Progenitor cell of endocrine pancreas (in vitro differentiated cells): ENCODE measurements at regions not wholly inside any gene's neighbourhood (a gene's known extent, or its start where the extent isn't known, plus 50 kb on each side); places are given as distances from the start of the nearest gene placed in this dataset.

Source experiments
- DNase-seq: peaks from one replicate; pipeline ENCODE4 v3.0.0; 2021; ENCODE audit warnings: low spot score; ENCODE audit not compliant: unreplicated experiment
- H3K27ac Mint-ChIP-seq: 2 replicates; pipeline ENCODE4 v1.8.0; 2021; ENCODE audit warnings: mild to moderate bottlenecking, moderate library complexity, mixed read lengths
- H3K27me3 Mint-ChIP-seq: 2 replicates; pipeline ENCODE4 v1.8.0; 2021; ENCODE audit warnings: mixed read lengths
- H3K36me3 Mint-ChIP-seq: 2 replicates; pipeline ENCODE4 v1.8.0; 2022; ENCODE audit warnings: mixed read lengths; ENCODE audit not compliant: insufficient read depth
- H3K4me1 Mint-ChIP-seq: 2 replicates; pipeline ENCODE4 v1.8.0; 2021; ENCODE audit warnings: low read depth, mixed read lengths
- H3K4me3 Mint-ChIP-seq: 2 replicates; pipeline ENCODE4 v1.8.0; 2021; ENCODE audit warnings: low read depth, mild to moderate bottlenecking, moderate library complexity, mixed read lengths
- H3K9me3 Mint-ChIP-seq: 2 replicates; pipeline ENCODE4 v1.8.0; 2021; ENCODE audit warnings: low read depth, mixed read lengths
- CTCF ChIP-seq: fragments of 200-600 bp; sonication (generic); IDR thresholded peaks from one replicate; pipeline ENCODE4 v1.5.0; 2021; ENCODE audit warnings: antibody characterized with exemption, mild to moderate bottlenecking; ENCODE audit not compliant: unreplicated experiment

DNA sequence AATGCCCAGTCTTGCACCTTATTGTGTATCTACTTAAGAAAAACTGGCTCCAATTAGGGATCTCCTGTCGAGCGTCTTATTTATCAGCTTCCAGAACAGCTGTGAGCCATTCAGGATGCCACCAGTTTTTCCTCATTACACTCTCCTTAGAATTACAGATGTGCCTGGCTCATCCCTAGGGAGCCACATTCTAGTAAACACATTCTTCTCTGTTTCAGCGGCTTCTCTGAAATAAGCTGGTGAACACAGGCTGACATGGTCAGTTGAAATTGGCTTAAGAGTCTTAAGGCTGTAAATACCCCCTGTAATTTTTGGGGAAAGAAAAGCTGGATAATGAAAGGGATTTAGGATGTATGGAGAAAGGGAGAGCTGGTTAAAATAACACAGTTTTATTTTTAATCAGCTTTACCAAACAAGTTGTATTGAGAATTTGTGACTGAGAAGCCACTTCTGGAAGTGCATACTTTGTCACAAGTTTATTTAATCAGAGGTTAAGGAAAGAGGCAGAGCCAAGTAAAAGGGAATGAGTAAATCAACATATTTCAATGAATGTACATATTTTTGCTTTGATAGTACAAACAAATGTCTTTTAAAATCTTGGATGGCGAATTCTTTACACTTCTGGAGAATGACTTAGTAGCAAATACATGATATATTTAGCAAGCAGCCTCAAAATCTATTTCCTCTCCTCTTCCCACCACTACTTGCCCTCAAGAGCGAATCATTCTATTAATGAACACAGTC is 562.0 kb upstream of the GOT2 start:
- Mint-ChIP-seq H3K27me3 (peaks cover 11% of the 10 kb centered on the region), H3K36me3 (no peaks in the 10 kb centered on the region), H3K27ac (no peak overlapping the region), H3K9me3 (no peaks in the 10 kb centered on the region), H3K4me1 (no peaks in the 10 kb centered on the region), H3K4me3 (no peak overlapping the region)
- no peak for DNase-seq
- no peak for TF ChIP-seq CTCF

GRCh38 chr16:59295474-59295873 is 561.4 kb upstream of the GOT2 start:
- peaks cover 11% of the 10 kb centered on the region for H3K27me3 Mint-ChIP-seq
- H3K4me1 Mint-ChIP-seq = no peaks in the 10 kb centered on the region
- DNase-seq = no peak
- H3K27ac Mint-ChIP-seq = no peak overlapping the region
- H3K36me3 Mint-ChIP-seq = no peaks in the 10 kb centered on the region
- H3K9me3 Mint-ChIP-seq = no peaks in the 10 kb centered on the region
- no peak for TF ChIP-seq CTCF
- H3K4me3 Mint-ChIP-seq = no peak overlapping the region

DNA sequence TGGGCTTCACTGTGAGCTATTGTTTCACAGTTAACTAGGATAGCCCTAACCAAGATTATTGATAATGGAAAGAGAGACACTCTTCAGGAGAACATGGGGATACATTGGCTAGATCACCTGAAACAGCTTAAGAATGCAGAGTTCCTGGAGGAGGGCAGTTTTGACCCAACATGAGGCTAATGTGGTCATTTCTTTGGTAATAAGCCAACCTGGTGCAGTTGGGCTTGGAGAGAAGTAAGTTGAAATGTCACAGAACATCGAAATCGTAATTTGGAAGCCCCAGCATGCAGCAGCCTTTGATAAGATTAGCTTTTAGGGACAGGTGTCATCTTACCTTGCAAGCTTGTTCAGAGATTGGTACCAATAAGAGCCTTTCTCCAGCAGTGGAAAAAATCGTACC is 556.6 kb upstream of the GOT2 start:
- H3K4me3 Mint-ChIP-seq = no peak overlapping the region
- no peak for TF ChIP-seq CTCF

GRCh38 chr16:59289151-59289550 is 555.0 kb upstream of the GOT2 start:
- DNase-seq = no peak
- no peak for TF ChIP-seq CTCF
- Mint-ChIP-seq H3K27me3 (no peaks in the 10 kb centered on the region), H3K9me3 (peaks cover 16% of the 10 kb centered on the region), H3K4me1 (no peaks in the 10 kb centered on the region), H3K4me3 (no peak overlapping the region), H3K27ac (no peak overlapping the region), H3K36me3 (peaks cover 2% of the 10 kb centered on the region)

More for the DNA sequence above, 556.6 kb upstream of the GOT2 start:
- H3K27ac Mint-ChIP-seq = no peak overlapping the region
- no peaks in the 10 kb centered on the region for H3K36me3 Mint-ChIP-seq
- H3K9me3 Mint-ChIP-seq = peaks cover 3% of the 10 kb centered on the region
- DNase-seq = no peak
- H3K4me1 Mint-ChIP-seq = no peaks in the 10 kb centered on the region
- peaks cover 7% of the 10 kb centered on the region for H3K27me3 Mint-ChIP-seq

- TF ChIP-seq CTCF = no peak
- DNase-seq = no peak
- Mint-ChIP-seq H3K9me3 (peaks cover 3% of the 10 kb centered on the region), H3K27me3 (no peaks in the 10 kb centered on the region), H3K4me3 (no peak overlapping the region), H3K4me1 (no peaks in the 10 kb centered on the region), H3K27ac (no peak overlapping the region), H3K36me3 (peaks cover 2% of the 10 kb centered on the region)
Measured at GRCh38 chr16:59274141-59274540, 540.0 kb upstream of the GOT2 start.
